Fibroblast of pulmonary artery (primary cell): ENCODE measurements at regions not wholly inside any gene's neighbourhood (a gene's known extent, or its start where the extent isn't known, plus 50 kb on each side); places are given as distances from the start of the nearest gene placed in this dataset.

Experiments
- DNase-seq: peaks from one replicate; pipeline ENCODE4 v3.0.0-alpha.2; 2010; ENCODE audit warnings: low read depth
- H3K4me3 ChIP-seq: replicated peaks from 2 replicates; pipeline ENCODE4 v1.5.1; 2011; ENCODE audit warnings: low read depth, mild to moderate bottlenecking, control low read depth, low read length, moderate library complexity
- TF ChIP-seq, protein P1 (sequence below): IDR thresholded peaks from 2 replicates; pipeline ENCODE4 v1.5.1; 2011; ENCODE audit warnings: mild to moderate bottlenecking, control low read depth, low read length, inconsistent platforms; ENCODE audit errors: missing control alignments

DNA sequence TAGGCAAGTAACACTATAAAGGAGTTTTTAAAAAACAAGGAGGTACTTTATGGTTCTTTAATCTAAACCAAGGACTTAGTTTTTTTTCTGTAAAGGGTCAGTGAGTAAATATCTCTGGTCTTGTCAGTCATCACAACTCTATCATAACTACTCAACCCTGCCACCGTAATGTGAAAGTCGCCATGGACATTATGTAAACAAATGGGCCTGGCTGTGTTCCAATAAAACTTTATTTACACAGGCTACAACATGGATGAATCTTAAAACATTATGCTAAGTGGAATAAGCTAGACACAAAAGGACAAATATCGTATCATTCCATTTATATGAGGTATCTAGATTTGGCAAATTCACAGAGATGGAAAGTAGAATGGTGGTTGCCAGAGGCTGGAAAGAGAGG, 60.8 kb upstream of the SP4 start:
- no peak for DNase-seq
- H3K4me3 ChIP-seq: no peak overlapping the region
- TF ChIP-seq, protein P1, sequence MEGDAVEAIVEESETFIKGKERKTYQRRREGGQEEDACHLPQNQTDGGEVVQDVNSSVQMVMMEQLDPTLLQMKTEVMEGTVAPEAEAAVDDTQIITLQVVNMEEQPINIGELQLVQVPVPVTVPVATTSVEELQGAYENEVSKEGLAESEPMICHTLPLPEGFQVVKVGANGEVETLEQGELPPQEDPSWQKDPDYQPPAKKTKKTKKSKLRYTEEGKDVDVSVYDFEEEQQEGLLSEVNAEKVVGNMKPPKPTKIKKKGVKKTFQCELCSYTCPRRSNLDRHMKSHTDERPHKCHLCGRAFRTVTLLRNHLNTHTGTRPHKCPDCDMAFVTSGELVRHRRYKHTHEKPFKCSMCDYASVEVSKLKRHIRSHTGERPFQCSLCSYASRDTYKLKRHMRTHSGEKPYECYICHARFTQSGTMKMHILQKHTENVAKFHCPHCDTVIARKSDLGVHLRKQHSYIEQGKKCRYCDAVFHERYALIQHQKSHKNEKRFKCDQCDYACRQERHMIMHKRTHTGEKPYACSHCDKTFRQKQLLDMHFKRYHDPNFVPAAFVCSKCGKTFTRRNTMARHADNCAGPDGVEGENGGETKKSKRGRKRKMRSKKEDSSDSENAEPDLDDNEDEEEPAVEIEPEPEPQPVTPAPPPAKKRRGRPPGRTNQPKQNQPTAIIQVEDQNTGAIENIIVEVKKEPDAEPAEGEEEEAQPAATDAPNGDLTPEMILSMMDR: no peak

DNA sequence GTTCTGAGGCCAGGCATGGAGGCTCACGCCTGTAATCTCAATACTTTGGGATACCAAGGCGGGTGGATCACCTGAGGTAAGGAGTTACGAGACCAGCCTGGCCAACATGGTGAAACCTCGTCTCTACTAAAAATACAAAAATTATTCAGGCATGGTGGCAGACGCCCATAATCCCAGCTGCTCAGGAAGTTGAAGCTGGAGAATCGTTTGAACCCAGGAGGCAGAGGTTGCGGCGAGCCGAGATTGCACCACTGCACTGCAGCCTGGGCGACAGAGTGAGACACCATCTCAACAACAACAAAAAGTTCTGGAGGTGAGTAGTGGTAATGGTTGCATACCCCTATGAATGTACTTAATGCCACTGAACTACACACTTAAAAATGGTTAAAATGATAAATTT, 60.3 kb upstream of the SP4 start:
- TF ChIP-seq, protein P1: no peak
- DNase-seq: no peak
- no peak overlapping the region for H3K4me3 ChIP-seq

DNA sequence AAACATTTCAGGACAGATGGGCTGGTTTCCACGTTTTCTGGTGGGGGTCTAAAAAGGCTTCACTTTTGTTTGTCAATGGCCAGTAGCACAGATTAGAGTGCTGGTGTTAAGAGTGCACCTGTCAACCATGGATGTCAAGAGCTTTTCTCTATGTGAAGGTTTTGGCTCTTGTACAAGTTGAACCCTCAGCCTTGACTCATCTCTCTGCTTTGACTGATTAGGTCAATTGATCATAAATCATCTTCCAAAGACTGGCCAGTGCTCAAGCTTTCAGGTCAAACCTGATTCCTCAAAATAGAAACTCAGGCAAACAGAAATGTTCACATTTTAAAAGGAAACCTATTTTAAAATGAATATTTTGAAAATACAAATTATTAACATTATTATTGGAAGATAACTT, 59.6 kb upstream of the SP4 start:
- no peak for DNase-seq
- TF ChIP-seq, protein P1: no peak
- no peak overlapping the region for H3K4me3 ChIP-seq

DNA sequence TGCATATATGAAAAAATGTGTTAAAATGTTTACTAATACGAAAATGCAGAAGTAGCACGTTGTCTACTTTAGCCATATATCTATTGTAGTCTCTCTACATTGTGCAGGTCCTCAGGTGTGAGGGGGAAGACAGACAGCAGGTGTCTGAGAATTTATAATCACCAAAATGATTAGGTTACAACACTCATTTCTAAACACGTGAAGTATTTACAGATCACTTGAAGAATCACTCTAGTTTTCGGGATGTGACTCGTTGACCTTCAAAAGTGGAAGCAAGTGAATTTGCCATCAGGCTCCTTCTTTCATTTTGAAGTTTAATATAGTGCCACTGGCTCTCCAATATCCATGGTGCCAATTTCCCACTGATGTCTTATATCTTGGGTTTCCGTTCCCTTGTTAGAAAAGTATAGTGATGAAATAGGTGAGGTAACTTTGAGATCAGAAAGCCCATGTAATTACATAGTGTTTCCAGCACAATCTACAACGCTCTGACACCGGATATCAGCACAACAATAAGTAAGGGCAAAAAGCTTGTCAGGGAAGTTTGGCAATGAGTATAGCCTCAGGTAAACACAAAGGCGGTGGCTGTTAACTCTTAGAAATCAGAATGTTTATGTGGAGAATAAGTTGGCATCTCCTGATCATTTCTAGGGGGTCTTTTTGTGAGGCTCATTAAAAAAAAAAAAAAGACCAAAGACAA, 57.5 kb upstream of the SP4 start:
- TF ChIP-seq, protein P1: no peak
- DNase-seq: no peak
- no peak overlapping the region for H3K4me3 ChIP-seq

DNA sequence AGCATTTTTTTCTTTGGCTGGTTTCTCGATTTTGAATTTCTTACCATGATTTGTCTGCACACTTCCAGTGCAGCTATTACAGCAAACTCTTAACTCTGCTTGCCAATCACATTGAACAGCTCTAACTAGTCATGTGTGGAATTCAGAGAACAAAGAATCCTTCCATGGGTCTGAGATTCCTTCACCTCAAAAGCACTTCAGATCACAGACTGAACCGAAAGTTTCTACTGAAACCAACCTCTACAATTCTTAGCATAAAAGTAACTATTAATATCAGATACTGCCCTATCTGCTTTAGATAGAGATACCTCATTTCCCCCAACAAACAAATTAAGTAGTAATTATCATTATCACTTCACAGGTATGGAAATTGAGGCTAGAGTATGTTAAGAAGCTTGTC, 56.5 kb upstream of the SP4 start:
- TF ChIP-seq, protein P1: no peak
- H3K4me3 ChIP-seq: no peak overlapping the region
- no peak for DNase-seq

DNA sequence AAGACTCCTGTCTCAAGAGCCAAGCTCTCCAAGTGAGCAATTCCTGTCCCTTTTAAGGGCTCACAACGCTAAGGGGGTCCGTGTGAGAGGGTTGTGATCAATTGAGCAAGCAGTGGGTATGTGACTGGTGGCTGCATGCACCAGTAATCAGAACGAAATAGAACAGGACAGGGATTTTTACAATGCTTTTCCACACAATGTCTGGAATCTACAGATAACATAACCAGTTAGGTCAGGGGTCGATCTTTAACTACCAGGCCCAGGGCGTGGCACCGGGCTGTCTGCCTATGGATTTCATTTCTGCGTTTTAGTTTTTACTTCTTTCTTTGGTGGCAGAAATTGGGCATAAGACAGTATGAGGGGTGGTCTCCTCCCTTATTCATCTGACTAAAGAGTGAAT, 54.9 kb upstream of the SP4 start:
- TF ChIP-seq, protein P1: no peak
- H3K4me3 ChIP-seq: no peak overlapping the region
- DNase-seq: no peak

DNA sequence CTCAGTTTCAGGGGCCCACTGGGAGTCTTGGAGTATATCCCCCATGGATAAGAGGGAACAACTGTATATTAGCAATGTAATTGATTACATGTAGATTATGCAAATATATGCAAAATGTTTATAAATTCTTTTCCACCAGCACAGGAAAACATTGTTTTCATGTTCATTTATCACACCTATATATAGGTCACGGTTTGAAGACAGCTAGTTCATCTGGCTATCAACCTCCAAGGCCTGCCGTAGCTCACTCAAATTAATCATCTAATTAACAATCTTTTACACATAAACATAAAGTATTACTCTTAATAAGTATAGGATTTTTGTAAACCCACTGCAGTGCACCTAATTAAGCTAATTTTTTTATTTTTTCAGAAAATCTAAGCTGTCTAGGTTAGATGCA, 53.7 kb upstream of the SP4 start:
- H3K4me3 ChIP-seq: no peak overlapping the region
- TF ChIP-seq, protein P1: no peak
- no peak for DNase-seq
